Neural cell (in vitro differentiated cells): ENCODE measurements at regions not wholly inside any gene's neighbourhood (a gene's known extent, or its start where the extent isn't known, plus 50 kb on each side); places are given as distances from the start of the nearest gene placed in this dataset.

Experiments
- H2AFZ ChIP-seq: fragments of 200-600, 300-800 bp; sonication (generic), shearing (Covaris generic); 2 replicates; pipeline ENCODE4 v1.6.0; 2014; ENCODE audit warnings: low read depth, mild to moderate bottlenecking, antibody characterized with exemption, low read length, moderate library complexity
- H3F3A ChIP-seq: fragments of 200-600 bp; shearing (Covaris generic); 2 replicates; pipeline ENCODE4 v1.6.1; 2016; ENCODE audit warnings: mild to moderate bottlenecking, moderate library complexity, mixed read lengths, antibody characterized with exemption, low read length; ENCODE audit not compliant: insufficient read depth, poor library complexity, severe bottlenecking
- H3K27ac ChIP-seq: fragments of 200-600, 300-800 bp; sonication (generic), shearing (Covaris generic); 2 replicates; pipeline ENCODE4 v1.5.1; 2014; ENCODE audit warnings: mild to moderate bottlenecking, low read length, moderate library complexity
- H3K27me3 ChIP-seq: fragments of 300-800, 200-600 bp; sonication (generic), shearing (Covaris generic); 2 replicates; pipeline ENCODE4 v1.6.0; 2014; ENCODE audit warnings: mild to moderate bottlenecking, low read depth, low read length, moderate library complexity; ENCODE audit not compliant: insufficient read depth
- H3K36me3 ChIP-seq: fragments of 300-800, 200-600 bp; sonication (generic), shearing (Covaris generic); 2 replicates; pipeline ENCODE4 v1.5.1; 2014; ENCODE audit warnings: mild to moderate bottlenecking, antibody characterized with exemption, low read length, moderate library complexity; ENCODE audit not compliant: insufficient read depth
- H3K4me2 ChIP-seq: fragments of 300-800, 200-600 bp; sonication (generic), shearing (Covaris generic); 2 replicates; pipeline ENCODE4 v1.6.0; 2014; ENCODE audit warnings: mild to moderate bottlenecking, low read length
- H3K4me3 ChIP-seq: fragments of 300-800, 200-600 bp; sonication (generic), shearing (Covaris generic); 2 replicates; pipeline ENCODE4 v1.5.1; 2014; ENCODE audit warnings: mild to moderate bottlenecking, low read length, moderate library complexity
- H3K79me2 ChIP-seq: fragments of 200-600 bp; shearing (Covaris generic); replicated peaks from 2 replicates; pipeline ENCODE4 v1.6.0; 2014; ENCODE audit warnings: mild to moderate bottlenecking, low read length, moderate library complexity; ENCODE audit not compliant: insufficient read depth
- H3K9ac ChIP-seq: fragments of 300-800, 200-600 bp; sonication (generic), shearing (Covaris generic); 2 replicates; pipeline ENCODE4 v1.6.1; 2016; ENCODE audit warnings: mild to moderate bottlenecking, low read length, mixed read lengths
- H3K9me2 ChIP-seq: fragments of 200-600 bp; shearing (Covaris generic); 2 replicates; pipeline ENCODE4 v1.6.1; 2016; ENCODE audit warnings: mild to moderate bottlenecking, low read length, mixed read lengths; ENCODE audit not compliant: insufficient read depth
- H3K9me3 ChIP-seq: fragments of 200-600, 300-800 bp; sonication (generic), shearing (Covaris generic); 2 replicates; pipeline ENCODE4 v1.6.1; 2016; ENCODE audit warnings: mild to moderate bottlenecking, mixed run types, low read length, moderate library complexity, mixed read lengths
- H4K20me1 ChIP-seq: fragments of 200-600 bp; shearing (Covaris generic); 2 replicates; pipeline ENCODE4 v1.6.1; 2016; ENCODE audit warnings: mild to moderate bottlenecking, mixed run types; ENCODE audit not compliant: insufficient read depth
- EP300 ChIP-seq: fragments of 450-650 bp; conservative IDR thresholded peaks from 2 replicates; pipeline ENCODE4 v1.6.1; 2014; ENCODE audit warnings: antibody characterized with exemption, mild to moderate bottlenecking, moderate library complexity; ENCODE audit not compliant: poor library complexity, severe bottlenecking
- EZH2 ChIP-seq: fragments of 200-600, 300-800 bp; shearing (Covaris generic), sonication (generic); IDR thresholded peaks from 2 replicates; pipeline ENCODE4 v1.6.1; 2014; ENCODE audit warnings: antibody characterized with exemption, low read length, borderline replicate concordance, mild to moderate bottlenecking; ENCODE audit not compliant: insufficient read depth, poor library complexity, severe bottlenecking
- MXI1 ChIP-seq: fragments of 450-650 bp; conservative IDR thresholded peaks from 2 replicates; pipeline ENCODE4 v1.6.1; 2014; ENCODE audit warnings: antibody characterized with exemption, mild to moderate bottlenecking; ENCODE audit not compliant: poor library complexity, severe bottlenecking
- POLR2AphosphoS5 ChIP-seq: IDR thresholded peaks from 2 replicates; pipeline ENCODE4 v1.6.1; 2012
- RAD21 ChIP-seq: fragments of 450-650 bp; conservative IDR thresholded peaks from 2 replicates; pipeline ENCODE4 v1.6.1; 2014; ENCODE audit warnings: antibody characterized with exemption, mild to moderate bottlenecking, moderate library complexity
- SMC3 ChIP-seq: fragments of 450-650 bp; conservative IDR thresholded peaks from 2 replicates; pipeline ENCODE4 v1.6.1; 2014; ENCODE audit warnings: antibody characterized with exemption, mild to moderate bottlenecking, moderate library complexity; ENCODE audit not compliant: poor library complexity
- TAF1 ChIP-seq: IDR thresholded peaks from 2 replicates; pipeline ENCODE4 v1.6.1; 2012; ENCODE audit warnings: low read depth
- TF ChIP-seq, protein P1 (sequence below): fragments of 450-650 bp; IDR thresholded peaks from 2 replicates; pipeline ENCODE4 v1.5.1; 2014; ENCODE audit warnings: antibody characterized with exemption, mild to moderate bottlenecking, moderate library complexity; ENCODE audit not compliant: poor library complexity, severe bottlenecking
- TF ChIP-seq, protein P2 (sequence below): IDR thresholded peaks from 2 replicates; pipeline ENCODE4 v1.6.1; 2012; ENCODE audit warnings: borderline replicate concordance

DNA sequence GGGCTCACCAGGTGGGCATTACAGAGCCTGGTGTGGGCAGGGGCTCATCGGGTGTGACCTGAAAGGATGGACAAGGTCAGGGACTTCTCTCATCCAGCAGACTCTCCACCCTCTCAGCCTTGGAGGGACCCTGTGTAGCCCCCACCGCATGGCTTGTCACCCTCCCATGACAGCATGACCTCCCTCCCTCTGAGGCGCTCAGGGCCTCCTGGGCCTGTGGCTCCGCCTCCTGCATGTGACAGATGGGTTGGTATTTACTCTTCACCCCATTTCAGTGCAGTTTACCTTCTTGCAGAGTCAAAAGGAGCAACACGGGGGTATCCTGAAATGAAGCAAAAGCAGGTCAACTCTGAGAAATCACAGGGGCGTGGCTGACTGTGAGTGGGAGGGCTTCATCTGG, 298.6 kb upstream of the AJAP1 start:
- Histone ChIP-seq H2AFZ (no peak overlapping the region), H3K36me3 (no peaks in the 10 kb centered on the region), H3K27ac (no peak overlapping the region), H3K79me2 (no peaks in the 10 kb centered on the region), H3K27me3 (no peaks in the 10 kb centered on the region), H3K9me3 (no peaks in the 10 kb centered on the region), H3K9me2 (no peaks in the 10 kb centered on the region), H4K20me1 (no peaks in the 10 kb centered on the region), H3F3A (no peaks in the 10 kb centered on the region), H3K9ac (no peak overlapping the region), H3K4me2 (no peak overlapping the region), H3K4me3 (no peak overlapping the region)
- TF ChIP-seq POLR2AphosphoS5 (no peak), SMC3 (no peak), TAF1 (no peak), EP300 (no peak), EZH2 (no peak), RAD21 (no peak), MXI1 (no peak)
- TF ChIP-seq, protein P1, sequence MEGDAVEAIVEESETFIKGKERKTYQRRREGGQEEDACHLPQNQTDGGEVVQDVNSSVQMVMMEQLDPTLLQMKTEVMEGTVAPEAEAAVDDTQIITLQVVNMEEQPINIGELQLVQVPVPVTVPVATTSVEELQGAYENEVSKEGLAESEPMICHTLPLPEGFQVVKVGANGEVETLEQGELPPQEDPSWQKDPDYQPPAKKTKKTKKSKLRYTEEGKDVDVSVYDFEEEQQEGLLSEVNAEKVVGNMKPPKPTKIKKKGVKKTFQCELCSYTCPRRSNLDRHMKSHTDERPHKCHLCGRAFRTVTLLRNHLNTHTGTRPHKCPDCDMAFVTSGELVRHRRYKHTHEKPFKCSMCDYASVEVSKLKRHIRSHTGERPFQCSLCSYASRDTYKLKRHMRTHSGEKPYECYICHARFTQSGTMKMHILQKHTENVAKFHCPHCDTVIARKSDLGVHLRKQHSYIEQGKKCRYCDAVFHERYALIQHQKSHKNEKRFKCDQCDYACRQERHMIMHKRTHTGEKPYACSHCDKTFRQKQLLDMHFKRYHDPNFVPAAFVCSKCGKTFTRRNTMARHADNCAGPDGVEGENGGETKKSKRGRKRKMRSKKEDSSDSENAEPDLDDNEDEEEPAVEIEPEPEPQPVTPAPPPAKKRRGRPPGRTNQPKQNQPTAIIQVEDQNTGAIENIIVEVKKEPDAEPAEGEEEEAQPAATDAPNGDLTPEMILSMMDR, result no peak
- TF ChIP-seq, protein P2, sequence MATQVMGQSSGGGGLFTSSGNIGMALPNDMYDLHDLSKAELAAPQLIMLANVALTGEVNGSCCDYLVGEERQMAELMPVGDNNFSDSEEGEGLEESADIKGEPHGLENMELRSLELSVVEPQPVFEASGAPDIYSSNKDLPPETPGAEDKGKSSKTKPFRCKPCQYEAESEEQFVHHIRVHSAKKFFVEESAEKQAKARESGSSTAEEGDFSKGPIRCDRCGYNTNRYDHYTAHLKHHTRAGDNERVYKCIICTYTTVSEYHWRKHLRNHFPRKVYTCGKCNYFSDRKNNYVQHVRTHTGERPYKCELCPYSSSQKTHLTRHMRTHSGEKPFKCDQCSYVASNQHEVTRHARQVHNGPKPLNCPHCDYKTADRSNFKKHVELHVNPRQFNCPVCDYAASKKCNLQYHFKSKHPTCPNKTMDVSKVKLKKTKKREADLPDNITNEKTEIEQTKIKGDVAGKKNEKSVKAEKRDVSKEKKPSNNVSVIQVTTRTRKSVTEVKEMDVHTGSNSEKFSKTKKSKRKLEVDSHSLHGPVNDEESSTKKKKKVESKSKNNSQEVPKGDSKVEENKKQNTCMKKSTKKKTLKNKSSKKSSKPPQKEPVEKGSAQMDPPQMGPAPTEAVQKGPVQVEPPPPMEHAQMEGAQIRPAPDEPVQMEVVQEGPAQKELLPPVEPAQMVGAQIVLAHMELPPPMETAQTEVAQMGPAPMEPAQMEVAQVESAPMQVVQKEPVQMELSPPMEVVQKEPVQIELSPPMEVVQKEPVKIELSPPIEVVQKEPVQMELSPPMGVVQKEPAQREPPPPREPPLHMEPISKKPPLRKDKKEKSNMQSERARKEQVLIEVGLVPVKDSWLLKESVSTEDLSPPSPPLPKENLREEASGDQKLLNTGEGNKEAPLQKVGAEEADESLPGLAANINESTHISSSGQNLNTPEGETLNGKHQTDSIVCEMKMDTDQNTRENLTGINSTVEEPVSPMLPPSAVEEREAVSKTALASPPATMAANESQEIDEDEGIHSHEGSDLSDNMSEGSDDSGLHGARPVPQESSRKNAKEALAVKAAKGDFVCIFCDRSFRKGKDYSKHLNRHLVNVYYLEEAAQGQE, result no peak

- no peak for TF ChIP-seq EZH2
- TF ChIP-seq EP300, result no peak
- TF ChIP-seq, protein P1, result no peak
- TF ChIP-seq RAD21, result no peak
- TF ChIP-seq, protein P2, result no peak
- TF ChIP-seq SMC3, result no peak
- no peak for TF ChIP-seq POLR2AphosphoS5
- TF ChIP-seq MXI1, result no peak
- no peak for TF ChIP-seq TAF1
- Histone ChIP-seq H3K9me3 (no peaks in the 10 kb centered on the region), H4K20me1 (no peaks in the 10 kb centered on the region), H3K36me3 (no peaks in the 10 kb centered on the region), H3K9me2 (no peaks in the 10 kb centered on the region), H3K9ac (no peak overlapping the region), H3K27me3 (no peaks in the 10 kb centered on the region), H3K79me2 (no peaks in the 10 kb centered on the region), H2AFZ (no peak overlapping the region), H3K27ac (no peak overlapping the region), H3F3A (no peaks in the 10 kb centered on the region), H3K4me2 (no peak overlapping the region), H3K4me3 (no peak overlapping the region)
These were observed 291.9 kb upstream of the AJAP1 start for GRCh38 chr1:4362314-4363044.
